NB4 (cell line): ENCODE measurements at regions not wholly inside any gene's neighbourhood (a gene's known extent, or its start where the extent isn't known, plus 50 kb on each side); places are given as distances from the start of the nearest gene placed in this dataset.

Experiments used
- CTCF ChIP-seq: IDR thresholded peaks from one replicate; pipeline ENCODE4 v1.5.1; 2012; ENCODE audit warnings: low read depth, low read length
- POLR2A ChIP-seq: IDR thresholded peaks from 2 replicates; pipeline ENCODE4 v1.6.1; 2011; ENCODE audit warnings: mild to moderate bottlenecking; ENCODE audit not compliant: insufficient read length; ENCODE audit errors: extremely low read depth

- TF ChIP-seq CTCF = no peak
- no peak for TF ChIP-seq POLR2A
Observed at GRCh38 chr5:124552526-124552925, 193.9 kb downstream of the ZNF608 start.
